ENCODE measurements at regions not wholly inside any gene's neighbourhood (a gene's known extent, or its start where the extent isn't known, plus 50 kb on each side); places are given as distances from the start of the nearest gene placed in this dataset.

DNA sequence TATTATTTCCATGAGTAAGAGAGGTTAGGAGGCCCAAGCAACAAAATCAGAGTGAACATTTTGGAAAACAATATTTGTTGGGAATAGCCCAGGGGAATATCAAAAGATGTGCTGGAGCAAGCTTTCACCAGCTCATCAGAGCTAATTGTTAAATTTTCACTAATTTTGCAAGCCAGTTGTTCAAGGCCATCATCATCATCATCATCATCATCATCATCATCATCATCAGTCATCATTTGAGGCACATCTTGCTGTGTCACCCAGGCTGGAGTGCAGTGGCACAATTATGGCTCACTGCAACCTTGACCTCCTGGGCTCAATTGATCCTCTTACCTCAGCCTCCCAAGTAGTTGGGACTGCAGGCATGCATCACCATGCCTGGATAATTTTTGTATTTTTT, 350.5 kb upstream of the MEF2C start:
- TF ChIP-seq, protein P1, sequence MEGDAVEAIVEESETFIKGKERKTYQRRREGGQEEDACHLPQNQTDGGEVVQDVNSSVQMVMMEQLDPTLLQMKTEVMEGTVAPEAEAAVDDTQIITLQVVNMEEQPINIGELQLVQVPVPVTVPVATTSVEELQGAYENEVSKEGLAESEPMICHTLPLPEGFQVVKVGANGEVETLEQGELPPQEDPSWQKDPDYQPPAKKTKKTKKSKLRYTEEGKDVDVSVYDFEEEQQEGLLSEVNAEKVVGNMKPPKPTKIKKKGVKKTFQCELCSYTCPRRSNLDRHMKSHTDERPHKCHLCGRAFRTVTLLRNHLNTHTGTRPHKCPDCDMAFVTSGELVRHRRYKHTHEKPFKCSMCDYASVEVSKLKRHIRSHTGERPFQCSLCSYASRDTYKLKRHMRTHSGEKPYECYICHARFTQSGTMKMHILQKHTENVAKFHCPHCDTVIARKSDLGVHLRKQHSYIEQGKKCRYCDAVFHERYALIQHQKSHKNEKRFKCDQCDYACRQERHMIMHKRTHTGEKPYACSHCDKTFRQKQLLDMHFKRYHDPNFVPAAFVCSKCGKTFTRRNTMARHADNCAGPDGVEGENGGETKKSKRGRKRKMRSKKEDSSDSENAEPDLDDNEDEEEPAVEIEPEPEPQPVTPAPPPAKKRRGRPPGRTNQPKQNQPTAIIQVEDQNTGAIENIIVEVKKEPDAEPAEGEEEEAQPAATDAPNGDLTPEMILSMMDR (IDR thresholded peaks at IDR 0.05; ENCODE audit: insufficient read depth, low read length, poor library complexity, severe bottlenecking) = no peak
- TF ChIP-seq EZH2phosphoT487 (conservative IDR thresholded peaks at IDR 0.05; ENCODE audit: low read length) = no peak

Data from SU-DHL-6 (cell line).